ENCODE measurements at regions not wholly inside any gene's neighbourhood (a gene's known extent, or its start where the extent isn't known, plus 50 kb on each side); places are given as distances from the start of the nearest gene placed in this dataset.

DNA sequence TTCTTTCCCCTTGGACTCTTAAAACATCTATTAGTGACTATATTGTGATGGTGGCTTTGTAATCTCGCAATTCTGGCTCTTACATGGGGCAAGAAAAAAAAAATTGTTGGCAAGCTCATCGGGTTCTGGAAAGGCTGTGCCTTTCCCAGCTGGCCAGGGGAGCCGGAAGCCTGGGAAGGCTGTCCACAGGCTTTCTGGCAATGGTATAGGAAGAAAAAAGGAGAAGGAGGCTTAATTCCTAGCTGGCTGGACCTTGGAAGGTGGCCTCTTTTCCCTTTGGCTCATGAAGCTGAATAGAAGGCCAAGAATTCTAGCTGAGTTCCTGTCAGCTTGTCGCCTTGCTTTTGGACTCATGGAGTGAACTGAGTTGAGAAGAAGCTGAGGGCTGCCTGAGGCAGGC is 243.5 kb upstream of the SEMA6D start:
- Histone ChIP-seq H3K4me3 (no peak overlapping the region), H3K27ac (peak overlapping the region in 1 of 2 donors; percentile 64), H3K27me3 (no peaks in the 10 kb centered on the region), H3K4me1 (ENCODE audit: insufficient read depth) (peaks cover 8% of the 10 kb centered on the region), H3K36me3 (no peaks in the 10 kb centered on the region), H3K9me3 (no peaks in the 10 kb centered on the region)
- no peak for TF ChIP-seq EP300 (IDR thresholded peaks at IDR 0.05)
- TF ChIP-seq, protein P1, sequence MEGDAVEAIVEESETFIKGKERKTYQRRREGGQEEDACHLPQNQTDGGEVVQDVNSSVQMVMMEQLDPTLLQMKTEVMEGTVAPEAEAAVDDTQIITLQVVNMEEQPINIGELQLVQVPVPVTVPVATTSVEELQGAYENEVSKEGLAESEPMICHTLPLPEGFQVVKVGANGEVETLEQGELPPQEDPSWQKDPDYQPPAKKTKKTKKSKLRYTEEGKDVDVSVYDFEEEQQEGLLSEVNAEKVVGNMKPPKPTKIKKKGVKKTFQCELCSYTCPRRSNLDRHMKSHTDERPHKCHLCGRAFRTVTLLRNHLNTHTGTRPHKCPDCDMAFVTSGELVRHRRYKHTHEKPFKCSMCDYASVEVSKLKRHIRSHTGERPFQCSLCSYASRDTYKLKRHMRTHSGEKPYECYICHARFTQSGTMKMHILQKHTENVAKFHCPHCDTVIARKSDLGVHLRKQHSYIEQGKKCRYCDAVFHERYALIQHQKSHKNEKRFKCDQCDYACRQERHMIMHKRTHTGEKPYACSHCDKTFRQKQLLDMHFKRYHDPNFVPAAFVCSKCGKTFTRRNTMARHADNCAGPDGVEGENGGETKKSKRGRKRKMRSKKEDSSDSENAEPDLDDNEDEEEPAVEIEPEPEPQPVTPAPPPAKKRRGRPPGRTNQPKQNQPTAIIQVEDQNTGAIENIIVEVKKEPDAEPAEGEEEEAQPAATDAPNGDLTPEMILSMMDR (IDR thresholded peaks at IDR 0.05) = no peak
- TF ChIP-seq POLR2A (IDR thresholded peaks at IDR 0.05) = no peak
- peak; percentile 46 to 70 (median 65) for DNase-seq
- 1 to 5% (median 4%) methylated on average over 4 of the region's 4 CpGs for WGBS, 3 donors
- intact Hi-C loops (cut with DNase I) = loop anchor here in 3 of 4 donors (5.0 to 10.0 kb wide), 3 partner anchors 243 to 513 kb away; partner anchors contain the start of gene SEMA6D (in 1 of the 3)

DNA sequence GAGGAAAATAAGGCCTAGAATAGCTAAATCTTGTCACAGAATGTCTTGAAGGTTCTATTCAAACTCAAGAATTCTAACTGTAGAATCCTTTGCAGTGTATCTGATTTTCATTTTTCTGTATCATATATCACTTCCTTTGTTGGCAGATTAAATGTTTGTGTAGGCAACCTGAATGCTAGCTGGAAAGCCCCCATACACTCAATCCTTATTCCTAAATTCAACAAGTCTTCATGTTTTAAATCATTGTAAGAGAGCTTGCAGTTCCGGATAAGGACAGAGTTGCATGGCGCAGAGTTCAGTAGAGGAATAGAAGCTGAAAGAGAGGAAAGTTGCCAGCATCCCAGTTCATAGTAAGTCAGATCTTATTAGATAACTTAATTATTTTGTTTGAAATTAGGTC is 242.0 kb upstream of the SEMA6D start:
- TF ChIP-seq EP300 (IDR thresholded peaks at IDR 0.05) (no peak), POLR2A (IDR thresholded peaks at IDR 0.05) (no peak)
- TF ChIP-seq, protein P1 (IDR thresholded peaks at IDR 0.05) = no peak
- H3K27ac ChIP-seq = no peak overlapping the region

DNA sequence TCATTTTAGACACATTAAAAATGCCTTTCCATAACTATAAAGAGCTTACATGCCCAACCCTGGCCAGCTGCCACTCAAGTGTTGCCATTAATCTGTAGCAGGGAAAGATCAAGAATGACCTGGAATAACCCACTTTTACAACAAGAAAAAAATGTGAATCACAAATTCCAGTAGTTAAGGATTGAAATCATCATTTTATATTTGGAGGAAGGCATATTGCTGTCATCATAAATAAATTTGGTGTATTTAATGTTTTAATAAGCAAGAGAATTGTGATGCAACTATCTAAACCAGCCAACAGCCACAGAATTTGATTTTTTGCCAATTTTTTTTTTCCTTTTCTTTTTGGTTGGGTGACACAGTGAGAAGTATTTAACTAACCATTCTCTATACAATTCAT is 240.0 kb upstream of the SEMA6D start:
- no peak for DNase-seq
- H3K36me3 ChIP-seq = no peaks in the 10 kb centered on the region
- no peaks in the 10 kb centered on the region for H3K9me3 ChIP-seq
- no peak overlapping the region for H3K4me3 ChIP-seq
- peaks cover 8% of the 10 kb centered on the region for H3K4me1 ChIP-seq (ENCODE audit: insufficient read depth)
- no peak overlapping the region for H3K27ac ChIP-seq
- TF ChIP-seq POLR2A (IDR thresholded peaks at IDR 0.05) (no peak), EP300 (IDR thresholded peaks at IDR 0.05) (no peak)
- TF ChIP-seq, protein P1 (IDR thresholded peaks at IDR 0.05) = no peak
- intact Hi-C loops (cut with DNase I) = loop anchor here in 2 of 4 donors (10.0 kb wide), 1 partner anchor 507 kb away; no protein-coding TSS in a partner anchor
- no peaks in the 10 kb centered on the region for H3K27me3 ChIP-seq

More for the DNA sequence above, 242.0 kb upstream of the SEMA6D start:
- H3K27me3 ChIP-seq = no peaks in the 10 kb centered on the region
- intact Hi-C loops (cut with DNase I) = loop anchor here in 2 of 4 donors (10.0 kb wide), 1 partner anchor 509 kb away; no protein-coding TSS in a partner anchor
- no peaks in the 10 kb centered on the region for H3K9me3 ChIP-seq
- peaks cover 8% of the 10 kb centered on the region for H3K4me1 ChIP-seq (ENCODE audit: insufficient read depth)
- no peak overlapping the region for H3K4me3 ChIP-seq
- WGBS, 3 donors = 88 to 99% (median 97%) methylated on average over 2 of the region's 2 CpGs
- no peaks in the 10 kb centered on the region for H3K36me3 ChIP-seq
- no peak for DNase-seq

DNA sequence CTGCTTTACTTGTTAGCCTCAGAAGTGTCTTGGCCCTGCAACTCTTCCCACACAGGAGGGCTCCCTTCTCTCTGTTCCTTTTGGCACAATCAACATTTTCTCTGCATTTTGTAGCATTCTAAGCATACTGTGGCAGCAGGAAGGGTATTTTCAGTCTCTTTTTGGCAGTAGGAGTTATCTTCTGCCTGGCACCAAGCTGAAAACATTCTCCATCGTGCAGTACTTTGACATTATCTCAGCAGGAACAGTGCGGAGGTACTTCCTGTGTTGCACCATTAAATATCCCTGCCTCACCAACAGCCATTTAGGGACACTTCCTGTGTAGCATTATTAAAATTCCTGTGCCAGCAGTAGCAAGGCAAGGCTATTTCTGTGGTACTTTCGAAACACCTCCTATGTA is 233.2 kb upstream of the SEMA6D start:
- no peak overlapping the region for H3K27ac ChIP-seq
- DNase-seq = no peak
- TF ChIP-seq EP300 (IDR thresholded peaks at IDR 0.05) (no peak), POLR2A (IDR thresholded peaks at IDR 0.05) (no peak)
- TF ChIP-seq, protein P1 (IDR thresholded peaks at IDR 0.05) = no peak
- H3K9me3 ChIP-seq = no peaks in the 10 kb centered on the region
- WGBS, 3 donors = 58 to 60% (median 59%) methylated on average over 3 of the region's 3 CpGs
- H3K27me3 ChIP-seq = no peaks in the 10 kb centered on the region
- no peaks in the 10 kb centered on the region for H3K4me1 ChIP-seq (ENCODE audit: insufficient read depth)
- no peaks in the 10 kb centered on the region for H3K36me3 ChIP-seq
- intact Hi-C loops (cut with DNase I) = no loop called here
- no peak overlapping the region for H3K4me3 ChIP-seq
